Pancreas (tissue), 10 donors: ENCODE measurements at regions not wholly inside any gene's neighbourhood (a gene's known extent, or its start where the extent isn't known, plus 50 kb on each side); places are given as distances from the start of the nearest gene placed in this dataset.

ENCODE experiments used
- ATAC-seq, 4 donors: fragments of 200-7000 bp; cut with Tn5 transposase; one replicate each; pipeline versions ENCODE4 v1.8.0 to v1.9.1; 2020; ENCODE audit warnings: mild to moderate bottlenecking in 4 of 4, moderate library complexity in 4 of 4
- DNase-seq, 6 donors: peaks; one replicate each; pipeline ENCODE4 v3.0.0-alpha.2; 2020
- FAIRE-seq: peaks from 2 replicates; lab custom pipeline; 2012; peaks lifted over from hg19 to GRCh38; lab: Jason Lieb, UNC
- H3K27ac ChIP-seq, 4 donors: fragments of 200-600 bp; sonication (generic); 1 replicate in 3 of 4; 2 replicates in 1 of 4; pipeline versions ENCODE4 v1.5.0 to v1.8.0; 2020
- H3K27me3 ChIP-seq, 4 donors: fragments of 200-600 bp; one replicate each; pipeline ENCODE4 v1.8.0; 2021
- H3K36me3 ChIP-seq, 3 donors: fragments of 200-600 bp; sonication (generic) in 1 of 3; one replicate each; pipeline versions ENCODE4 v1.5.0 to v1.8.0; 2020 to 2021
- H3K4me1 ChIP-seq, 3 donors: fragments of 200-600 bp; one replicate each; pipeline ENCODE4 v1.8.0; 2021
- H3K4me3 ChIP-seq, 4 donors: fragments of 200-600 bp; sonication (generic) in 2 of 4; one replicate each; pipeline versions ENCODE4 v1.5.0 to v1.8.0; 2020 to 2021
- H3K9me3 ChIP-seq, 4 donors: fragments of 200-600 bp; one replicate each; pipeline ENCODE4 v1.8.0; 2021
- WGBS, 2 donors: extraction: QIAGEN DNeasy Blood & Tissue Kit; methylation state at CpG; one replicate each; pipeline ENCODE4 v1.1.7; 2013; 5-methylcytosine and 5-hydroxymethylcytosine counted together
- intact Hi-C, 3 donors: fragments of 100-400 bp; cut with DNase I; formaldehyde crosslinking; loops; one replicate each; pipeline versions ENCODE4 v1.11.1 to v1.14.2; 2022
- TF ChIP-seq, protein P1 (sequence below), 4 donors: fragments of 200-600 bp; sonication (generic) in 3 of 4; IDR thresholded peaks; one replicate each; pipeline versions ENCODE4 v1.5.0 to v1.8.0; 2021; ENCODE audit warnings: antibody characterized with exemption in 4 of 4
- donor health status: healthy with polysubstance abuse.
- donor health status: DM: no; HTN: no; CAD: no; lungs with moderate emphysema.
- donor health status: DM: no; HTN: no; CAD: no.
- donor health status: control.
- donor health status: control.
- donor health status: Bipolar disorder and iron deficiency.
- donor health status: DM: yes; HTN: yes; CAD: no.
- donor health status: DM: no; HTN: no; CAD: no.
- donor health status: DM: no; HTN: no; CAD: no.
- donor health status: DM: yes; HTN: yes; CAD: no.

DNA sequence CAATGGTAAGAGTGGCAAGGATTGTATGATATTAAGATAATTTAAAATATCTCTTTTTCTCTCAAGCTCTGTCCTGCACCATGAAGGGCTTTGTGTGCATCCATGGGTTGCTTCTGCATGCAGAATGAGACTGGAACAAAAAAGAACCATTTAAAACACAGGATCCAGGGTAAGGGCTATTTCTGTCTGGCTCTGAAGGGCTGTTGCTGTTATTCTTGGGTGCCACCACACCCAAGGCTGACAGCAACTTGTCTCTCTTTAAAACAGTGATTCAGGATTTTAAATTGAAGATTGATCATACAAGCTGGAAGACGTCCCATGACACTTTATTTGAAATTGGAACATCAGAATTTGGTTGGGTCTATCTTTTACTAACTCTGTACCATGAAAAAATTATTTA is 268.8 kb upstream of the CNTN3 start:
- Histone ChIP-seq H3K4me1 (no peaks in the 10 kb centered on the region), H3K36me3 (no peaks in the 10 kb centered on the region), H3K27ac (no peak overlapping the region), H3K9me3 (no peaks in the 10 kb centered on the region), H3K27me3 (no peaks in the 10 kb centered on the region), H3K4me3 (no peak overlapping the region)
- no peak for FAIRE-seq
- TF ChIP-seq, protein P1, sequence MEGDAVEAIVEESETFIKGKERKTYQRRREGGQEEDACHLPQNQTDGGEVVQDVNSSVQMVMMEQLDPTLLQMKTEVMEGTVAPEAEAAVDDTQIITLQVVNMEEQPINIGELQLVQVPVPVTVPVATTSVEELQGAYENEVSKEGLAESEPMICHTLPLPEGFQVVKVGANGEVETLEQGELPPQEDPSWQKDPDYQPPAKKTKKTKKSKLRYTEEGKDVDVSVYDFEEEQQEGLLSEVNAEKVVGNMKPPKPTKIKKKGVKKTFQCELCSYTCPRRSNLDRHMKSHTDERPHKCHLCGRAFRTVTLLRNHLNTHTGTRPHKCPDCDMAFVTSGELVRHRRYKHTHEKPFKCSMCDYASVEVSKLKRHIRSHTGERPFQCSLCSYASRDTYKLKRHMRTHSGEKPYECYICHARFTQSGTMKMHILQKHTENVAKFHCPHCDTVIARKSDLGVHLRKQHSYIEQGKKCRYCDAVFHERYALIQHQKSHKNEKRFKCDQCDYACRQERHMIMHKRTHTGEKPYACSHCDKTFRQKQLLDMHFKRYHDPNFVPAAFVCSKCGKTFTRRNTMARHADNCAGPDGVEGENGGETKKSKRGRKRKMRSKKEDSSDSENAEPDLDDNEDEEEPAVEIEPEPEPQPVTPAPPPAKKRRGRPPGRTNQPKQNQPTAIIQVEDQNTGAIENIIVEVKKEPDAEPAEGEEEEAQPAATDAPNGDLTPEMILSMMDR (IDR thresholded peaks at IDR 0.05) = no peak
- no peak for DNase-seq
- WGBS, 2 donors = 41 to 42% methylated on average over 1 of the region's 1 CpG
- intact Hi-C loops = no loop called here
- no peak for ATAC-seq

DNA sequence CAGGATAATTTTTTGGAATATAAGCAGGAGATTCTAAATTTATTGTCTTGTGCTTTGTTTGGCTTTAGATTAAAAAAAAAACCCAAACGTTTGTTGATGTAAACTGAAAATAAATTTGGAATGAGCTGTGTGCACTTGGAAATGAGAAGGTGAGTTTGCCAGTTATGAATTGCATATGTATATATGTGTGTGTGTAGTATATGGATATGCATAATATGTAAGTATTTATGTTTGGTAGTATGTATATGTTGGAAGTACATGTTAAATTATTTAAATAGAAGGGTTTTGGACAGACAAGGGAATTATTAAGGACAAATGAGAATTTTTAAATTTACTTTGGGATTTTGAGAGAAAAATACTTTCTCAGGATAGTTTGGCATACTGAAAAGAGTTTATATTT is 265.8 kb upstream of the CNTN3 start:
- Histone ChIP-seq H3K9me3 (no peaks in the 10 kb centered on the region), H3K27ac (no peak overlapping the region), H3K4me1 (no peaks in the 10 kb centered on the region), H3K4me3 (no peak overlapping the region), H3K36me3 (no peaks in the 10 kb centered on the region), H3K27me3 (no peaks in the 10 kb centered on the region)
- WGBS, 2 donors = 12 to 25% methylated on average over 1 of the region's 1 CpG
- no peak for DNase-seq
- TF ChIP-seq, protein P1 (IDR thresholded peaks at IDR 0.05) = no peak
- no peak for ATAC-seq
- intact Hi-C loops = no loop called here
- FAIRE-seq = no peak

DNA sequence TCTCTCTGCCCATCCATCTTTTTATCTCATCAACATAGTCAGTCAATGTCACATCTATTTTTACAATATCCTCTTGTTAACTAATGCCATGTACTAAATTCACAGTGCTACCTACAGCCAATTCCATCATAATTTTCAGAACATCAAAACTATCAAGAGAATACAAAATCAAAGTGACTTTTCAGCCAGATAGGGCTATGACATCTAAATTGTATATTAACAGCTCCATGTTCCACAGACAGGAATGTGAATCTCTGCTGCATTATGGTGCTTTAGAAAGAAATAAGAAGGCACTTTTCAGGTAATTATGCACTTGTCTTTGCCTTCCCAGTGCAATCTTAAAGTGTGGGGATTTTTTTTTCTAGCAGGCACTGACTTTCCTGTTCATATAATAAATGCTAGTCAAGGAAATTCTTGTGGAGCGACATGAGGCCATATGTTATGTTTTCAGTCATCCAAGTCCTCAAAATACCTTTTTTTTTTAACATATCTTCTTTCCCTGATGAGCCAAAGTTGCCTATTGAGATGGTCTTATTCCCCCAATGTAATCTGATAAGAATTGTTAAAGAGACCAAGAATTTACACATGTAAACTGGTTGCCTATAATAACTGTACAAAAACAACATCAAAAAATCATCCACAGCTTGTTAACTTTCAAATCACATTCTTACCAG is 252.0 kb upstream of the CNTN3 start:
- DNase-seq = no peak
- H3K27me3 ChIP-seq = no peaks in the 10 kb centered on the region
- H3K36me3 ChIP-seq = no peaks in the 10 kb centered on the region
- no peak overlapping the region for H3K4me3 ChIP-seq
- 67 to 81% methylated on average over 1 of the region's 1 CpG for WGBS, 2 donors
- no peaks in the 10 kb centered on the region for H3K9me3 ChIP-seq
- TF ChIP-seq, protein P1 (IDR thresholded peaks at IDR 0.05) = no peak
- intact Hi-C loops = no loop called here
- ATAC-seq = no peak
- FAIRE-seq = no peak
- no peaks in the 10 kb centered on the region for H3K4me1 ChIP-seq
- H3K27ac ChIP-seq = no peak overlapping the region

DNA sequence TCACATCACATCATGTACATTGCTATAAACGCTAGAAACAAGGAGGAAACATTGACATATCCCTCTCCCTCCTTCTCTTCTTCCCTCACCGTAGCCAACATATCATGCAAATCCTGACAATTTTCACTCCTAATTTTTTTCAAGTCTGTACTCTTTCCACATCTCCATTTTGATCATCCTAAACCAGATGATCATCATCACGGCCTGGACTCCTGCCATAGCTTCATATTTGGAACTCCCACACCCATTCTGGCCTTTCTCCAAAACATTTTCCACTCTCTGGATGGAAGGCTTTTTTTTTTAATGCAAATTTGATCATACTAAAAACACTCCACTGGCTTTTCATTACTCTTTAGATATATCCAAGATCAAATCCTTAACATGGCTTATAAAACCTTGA is 248.0 kb upstream of the CNTN3 start:
- H3K4me3 ChIP-seq = no peak overlapping the region
- no peak for ATAC-seq
- H3K27me3 ChIP-seq = no peaks in the 10 kb centered on the region
- H3K9me3 ChIP-seq = no peaks in the 10 kb centered on the region
- WGBS, 2 donors = 48 to 65% methylated on average over 3 of the region's 3 CpGs
- intact Hi-C loops = no loop called here
- no peaks in the 10 kb centered on the region for H3K4me1 ChIP-seq
- TF ChIP-seq, protein P1 (IDR thresholded peaks at IDR 0.05) = no peak
- no peak for DNase-seq
- no peaks in the 10 kb centered on the region for H3K36me3 ChIP-seq
- H3K27ac ChIP-seq = no peak overlapping the region
- FAIRE-seq = no peak

DNA sequence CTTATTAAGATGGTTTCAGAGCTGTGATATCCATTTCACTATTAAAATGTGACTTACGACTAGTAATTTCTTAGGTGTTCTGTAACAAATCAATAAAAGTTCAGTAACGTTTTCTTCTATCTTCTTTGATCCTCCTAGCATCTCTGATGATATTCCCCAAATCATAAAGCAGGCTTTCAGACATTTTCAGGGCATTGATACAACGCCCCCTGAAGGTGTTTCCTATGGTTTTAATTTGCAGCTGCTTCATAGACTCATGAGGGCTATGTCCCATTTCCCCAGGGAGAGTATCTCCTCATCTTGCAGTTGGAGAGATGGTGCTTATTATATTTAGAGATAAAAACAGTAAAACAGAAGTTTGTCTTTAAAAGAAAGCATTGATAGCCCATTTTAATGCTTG is 246.8 kb upstream of the CNTN3 start:
- DNase-seq (no peak), ATAC-seq (no peak), FAIRE-seq (no peak)
- TF ChIP-seq, protein P1 (IDR thresholded peaks at IDR 0.05) = no peak
- Histone ChIP-seq H3K27ac (no peak overlapping the region), H3K4me1 (no peaks in the 10 kb centered on the region), H3K4me3 (no peak overlapping the region), H3K9me3 (no peaks in the 10 kb centered on the region), H3K27me3 (no peaks in the 10 kb centered on the region), H3K36me3 (no peaks in the 10 kb centered on the region)
- intact Hi-C loops = no loop called here
- 48 to 56% methylated on average over 3 of the region's 3 CpGs for WGBS, 2 donors
